ENCODE measurements at regions not wholly inside any gene's neighbourhood (a gene's known extent, or its start where the extent isn't known, plus 50 kb on each side); places are given as distances from the start of the nearest gene placed in this dataset.
"Not testable (repeated sequence)": the region's sequence is repeated elsewhere in the genome, so short reads cannot be mapped to it uniquely, and the experiment has no call there.

DNA sequence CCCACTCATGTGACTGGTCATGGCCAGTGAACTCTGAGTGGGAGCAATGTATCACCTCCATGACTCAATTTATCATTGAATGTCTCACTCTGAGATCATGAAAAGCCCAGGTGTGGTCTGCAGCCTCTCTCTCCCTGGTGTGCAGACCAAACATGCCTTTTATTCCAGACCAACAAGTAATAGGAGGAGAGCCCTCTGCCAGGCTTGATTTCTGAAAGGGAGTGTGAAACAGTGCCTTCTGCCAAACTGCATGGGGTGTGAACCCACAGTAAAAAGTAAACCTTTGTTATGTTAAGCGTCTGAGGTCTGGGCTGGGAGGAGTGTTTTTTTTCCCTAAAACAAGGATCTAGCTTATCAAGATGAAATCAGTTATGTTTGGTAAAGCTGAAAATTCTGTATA lies 601.2 kb downstream of the ADCYAP1 start:
- no peak for DNase-seq

GRCh38 chr18:1510542-1511179 lies 606.0 kb downstream of the ADCYAP1 start:
- DNase-seq, result no peak

- peak; percentile 21 for DNase-seq
These were observed 607.1 kb downstream of the ADCYAP1 start for GRCh38 chr18:1511619-1512311.

- DNase-seq, result peak; percentile 10
These were observed 608.8 kb downstream of the ADCYAP1 start for GRCh38 chr18:1513519-1513918.

DNA sequence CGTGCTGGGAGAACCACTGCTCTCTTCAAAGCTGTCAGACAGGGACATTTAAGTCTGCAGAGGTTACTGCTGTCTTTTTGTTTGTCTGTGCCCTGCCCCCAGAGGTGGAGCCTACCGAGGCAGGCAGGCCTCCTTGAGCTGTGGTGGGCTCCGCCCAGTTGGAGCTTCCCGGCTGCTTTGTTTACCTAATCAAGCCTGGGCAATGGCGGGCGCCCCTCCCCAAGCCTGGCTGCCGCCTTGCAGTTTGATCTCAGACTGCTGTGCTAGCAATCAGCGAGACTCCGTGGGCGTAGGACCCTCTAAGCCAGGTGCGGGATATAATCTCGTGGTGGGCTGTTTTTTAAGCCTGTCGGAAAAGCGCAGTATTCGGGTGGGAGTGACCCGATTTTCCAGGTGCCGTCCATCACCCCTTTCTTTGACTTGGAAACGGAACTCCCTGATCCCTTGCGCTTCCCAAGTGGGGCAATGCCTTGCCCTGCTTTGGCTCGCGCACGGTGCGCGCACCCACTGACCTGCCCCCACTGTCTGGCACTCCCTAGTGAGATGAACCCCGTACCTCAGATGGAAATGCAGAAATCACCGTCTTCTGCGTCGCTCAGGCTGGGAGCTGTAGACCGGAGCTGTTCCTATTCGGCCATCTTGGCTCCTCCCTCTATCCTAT lies 617.0 kb downstream of the ADCYAP1 start:
- DNase-seq, result not testable (repeated sequence)

DNA sequence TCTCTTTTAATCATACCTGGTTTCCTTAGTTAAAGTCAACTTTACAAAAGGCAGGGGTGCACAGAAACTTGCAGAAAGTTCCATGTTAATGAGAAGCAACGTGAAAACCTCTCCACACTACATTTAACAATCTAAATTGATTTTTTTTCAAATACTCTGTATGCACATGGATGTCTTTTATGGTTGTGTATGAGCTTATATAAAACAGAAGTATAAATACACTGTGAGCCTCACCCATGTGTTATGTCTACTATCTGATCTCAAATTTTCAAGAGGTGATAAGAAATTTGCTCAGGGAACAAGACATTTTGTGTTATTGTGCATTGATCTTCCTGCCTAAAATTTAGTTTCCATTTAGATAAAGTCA lies 617.6 kb downstream of the ADCYAP1 start:
- DNase-seq, result no peak

- no peak for DNase-seq
These were observed 622.3 kb downstream of the ADCYAP1 start for GRCh38 chr18:1526991-1527390.

GRCh38 chr18:1527805-1528204 lies 623.1 kb downstream of the ADCYAP1 start:
- DNase-seq, result no peak

GRCh38 chr18:1528447-1528846 lies 623.8 kb downstream of the ADCYAP1 start:
- DNase-seq, result no peak

GRCh38 chr18:1528964-1529509 lies 624.4 kb downstream of the ADCYAP1 start:
- DNase-seq, result no peak

DNA sequence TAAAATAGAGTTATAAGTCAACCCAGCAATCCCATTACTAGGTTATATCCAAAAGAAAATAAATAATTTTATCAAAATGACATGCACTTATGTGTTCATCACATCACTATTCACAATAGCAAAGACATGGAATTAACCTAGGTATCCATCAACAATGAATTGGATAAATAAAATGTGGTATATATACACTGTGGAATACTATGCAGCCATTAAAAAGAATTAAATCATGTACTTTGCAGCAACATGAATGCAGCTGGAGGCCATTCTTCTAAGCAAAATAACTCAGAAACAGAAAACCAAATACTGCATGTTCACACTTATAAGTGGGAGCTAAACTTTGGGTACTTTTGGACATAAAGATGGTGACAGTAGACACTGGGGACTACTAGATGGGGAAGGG lies 626.0 kb downstream of the ADCYAP1 start:
- no peak for DNase-seq

GRCh38 chr18:1539276-1539675 lies 634.6 kb downstream of the ADCYAP1 start:
- no peak for DNase-seq

GRCh38 chr18:1541478-1541877 lies 636.8 kb downstream of the ADCYAP1 start:
- no peak for DNase-seq

DNA sequence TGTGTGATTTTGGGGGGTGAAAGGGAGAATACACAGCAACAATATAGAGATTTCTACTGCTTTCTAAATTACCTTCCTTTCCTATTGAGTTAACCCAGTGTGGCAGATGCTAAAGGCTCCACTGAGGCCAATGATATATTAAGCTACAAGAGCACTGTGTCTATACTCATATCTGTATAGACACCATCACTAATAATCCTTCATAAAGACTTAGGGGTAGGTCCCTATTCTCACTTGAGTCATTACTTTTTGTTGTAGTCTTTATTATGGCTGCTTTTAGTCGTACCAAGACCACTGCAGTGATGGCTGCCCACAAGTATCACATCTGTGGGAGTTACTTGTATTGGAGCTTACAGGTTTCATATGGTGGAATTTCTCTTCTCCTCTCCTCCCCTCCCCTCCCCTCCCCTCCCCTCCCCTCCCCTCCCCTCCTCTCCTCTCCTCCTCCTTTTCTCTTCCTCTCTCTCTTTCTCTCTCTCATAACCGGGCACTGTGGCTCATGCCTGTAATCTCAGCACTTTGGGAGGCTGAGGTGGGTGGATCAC lies 637.6 kb downstream of the ADCYAP1 start:
- no peak for DNase-seq

- DNase-seq, result no peak
These were observed 639.3 kb downstream of the ADCYAP1 start for GRCh38 chr18:1544016-1544415.

- not testable (repeated sequence) for DNase-seq
These were observed 653.0 kb downstream of the ADCYAP1 start for GRCh38 chr18:1557711-1558110.

DNA sequence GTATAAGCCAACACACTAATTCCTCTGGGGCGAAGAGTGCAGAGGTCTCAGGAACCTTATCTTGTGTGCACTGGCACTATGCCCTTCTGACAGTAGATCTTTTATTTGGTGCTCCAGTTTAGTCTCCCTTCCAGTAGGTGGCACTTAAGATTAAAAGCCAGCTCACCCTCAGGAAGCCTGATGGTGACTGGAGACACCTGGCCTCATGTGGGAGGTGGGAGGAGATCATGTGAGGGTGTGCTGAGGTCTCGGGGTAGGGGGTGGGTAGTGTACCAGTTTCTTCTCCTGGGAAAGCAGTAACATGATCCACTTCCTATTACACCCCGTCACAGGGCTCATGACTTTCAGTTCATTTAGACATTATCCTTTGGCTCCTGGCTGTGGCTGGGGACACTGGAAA lies 654.9 kb downstream of the ADCYAP1 start:
- DNase-seq, result peak; percentile 53

DNA sequence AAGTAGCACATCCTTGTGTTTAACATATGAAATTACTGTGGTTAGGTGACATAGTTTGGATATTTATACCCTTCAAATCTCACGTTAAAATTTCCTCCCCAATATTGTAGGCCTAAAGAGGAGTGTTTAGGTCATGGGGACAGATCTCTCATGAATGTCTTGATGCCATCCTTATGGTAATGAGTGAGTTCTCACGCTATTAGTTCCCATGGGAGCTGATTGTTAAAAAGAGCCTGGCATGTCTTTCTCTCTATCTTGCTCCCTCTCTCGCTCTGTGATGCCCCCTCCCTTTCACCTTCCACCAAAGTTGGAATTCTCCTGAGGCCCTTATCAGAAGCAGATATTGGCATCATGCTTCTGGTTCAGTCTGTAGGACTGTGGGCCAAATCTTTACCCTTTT lies 660.1 kb downstream of the ADCYAP1 start:
- DNase-seq, result no peak

GRCh38 chr18:1571206-1571605 lies 666.5 kb downstream of the ADCYAP1 start:
- peak; percentile 25 for DNase-seq

GRCh38 chr18:1573732-1574131 lies 669.1 kb downstream of the ADCYAP1 start:
- DNase-seq, result no peak

GRCh38 chr18:1575084-1575483 lies 670.4 kb downstream of the ADCYAP1 start:
- no peak for DNase-seq

GRCh38 chr18:1578505-1578904 lies 673.8 kb downstream of the ADCYAP1 start:
- peak; percentile 22 for DNase-seq

GRCh38 chr18:1581581-1581980 lies 676.9 kb downstream of the ADCYAP1 start:
- DNase-seq, result no peak
